ENCODE measurements at regions not wholly inside any gene's neighbourhood (a gene's known extent, or its start where the extent isn't known, plus 50 kb on each side); places are given as distances from the start of the nearest gene placed in this dataset.
A peak's percentile ranks its signal among the peaks of the same experiment; 100 is the strongest.

DNA sequence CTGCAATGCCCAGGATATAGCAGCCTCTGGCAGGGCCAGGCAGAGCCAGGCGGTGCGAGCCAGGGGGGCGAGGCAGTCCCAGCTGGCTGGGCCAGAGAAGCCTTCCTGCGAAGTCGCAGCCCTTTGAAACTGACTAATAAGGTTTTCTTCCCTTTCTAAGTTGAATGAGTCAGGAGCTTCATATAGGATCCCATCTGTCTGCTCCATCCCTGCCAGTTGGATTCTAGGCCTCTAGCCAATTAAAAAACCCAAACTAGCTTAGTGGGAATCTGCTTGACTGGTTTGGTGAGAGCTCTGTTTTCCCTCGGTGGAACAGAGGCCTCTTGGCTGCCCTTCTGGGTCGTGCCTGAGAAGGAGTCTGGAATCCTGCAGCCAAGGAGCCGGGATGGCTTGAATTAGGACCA lies 70.1 kb upstream of the RAPGEF1 start:
- no peak overlapping the region for H3K4me3 ChIP-seq (ENCODE audit: low read length)
- TF ChIP-seq CTCF (conservative IDR thresholded peaks at IDR 0.05; ENCODE audit: low read depth, low read length): no peak
- no peak for DNase-seq (ENCODE audit: low read depth)

GRCh38 chr9:131808291-131808690 lies 68.4 kb upstream of the RAPGEF1 start:
- no peak for TF ChIP-seq CTCF (conservative IDR thresholded peaks at IDR 0.05; ENCODE audit: low read depth, low read length)
- no peak for DNase-seq (ENCODE audit: low read depth)
- no peak overlapping the region for H3K4me3 ChIP-seq (ENCODE audit: low read length)

GRCh38 chr9:131807144-131807983 lies 67.5 kb upstream of the RAPGEF1 start:
- no peak overlapping the region for H3K4me3 ChIP-seq (ENCODE audit: low read length)
- no peak for TF ChIP-seq CTCF (conservative IDR thresholded peaks at IDR 0.05; ENCODE audit: low read depth, low read length)
- no peak for DNase-seq (ENCODE audit: low read depth)

GRCh38 chr9:131805803-131806202 lies 65.9 kb upstream of the RAPGEF1 start:
- DNase-seq (ENCODE audit: low read depth): no peak
- H3K4me3 ChIP-seq (ENCODE audit: low read length): no peak overlapping the region
- TF ChIP-seq CTCF (conservative IDR thresholded peaks at IDR 0.05; ENCODE audit: low read depth, low read length): no peak

- no peak overlapping the region for H3K4me3 ChIP-seq (ENCODE audit: low read length)
- DNase-seq (ENCODE audit: low read depth): no peak
- no peak for TF ChIP-seq CTCF (conservative IDR thresholded peaks at IDR 0.05; ENCODE audit: low read depth, low read length)
Measured at GRCh38 chr9:131804826-131805225, 65.0 kb upstream of the RAPGEF1 start.

GRCh38 chr9:131803758-131804411 lies 64.0 kb upstream of the RAPGEF1 start:
- DNase-seq (ENCODE audit: low read depth): no peak
- TF ChIP-seq CTCF (conservative IDR thresholded peaks at IDR 0.05; ENCODE audit: low read depth, low read length): no peak
- H3K4me3 ChIP-seq (ENCODE audit: low read length): no peak overlapping the region

- peak; percentile 17 for TF ChIP-seq CTCF (conservative IDR thresholded peaks at IDR 0.05; ENCODE audit: low read depth, low read length)
- no peak overlapping the region for H3K4me3 ChIP-seq (ENCODE audit: low read length)
- no peak for DNase-seq (ENCODE audit: low read depth)
Measured at GRCh38 chr9:131801810-131802209, 61.9 kb upstream of the RAPGEF1 start.
